ENCODE measurements at regions not wholly inside any gene's neighbourhood (a gene's known extent, or its start where the extent isn't known, plus 50 kb on each side); places are given as distances from the start of the nearest gene placed in this dataset.
"Not testable (repeated sequence)": the region's sequence is repeated elsewhere in the genome, so short reads cannot be mapped to it uniquely, and the experiment has no call there.

DNA sequence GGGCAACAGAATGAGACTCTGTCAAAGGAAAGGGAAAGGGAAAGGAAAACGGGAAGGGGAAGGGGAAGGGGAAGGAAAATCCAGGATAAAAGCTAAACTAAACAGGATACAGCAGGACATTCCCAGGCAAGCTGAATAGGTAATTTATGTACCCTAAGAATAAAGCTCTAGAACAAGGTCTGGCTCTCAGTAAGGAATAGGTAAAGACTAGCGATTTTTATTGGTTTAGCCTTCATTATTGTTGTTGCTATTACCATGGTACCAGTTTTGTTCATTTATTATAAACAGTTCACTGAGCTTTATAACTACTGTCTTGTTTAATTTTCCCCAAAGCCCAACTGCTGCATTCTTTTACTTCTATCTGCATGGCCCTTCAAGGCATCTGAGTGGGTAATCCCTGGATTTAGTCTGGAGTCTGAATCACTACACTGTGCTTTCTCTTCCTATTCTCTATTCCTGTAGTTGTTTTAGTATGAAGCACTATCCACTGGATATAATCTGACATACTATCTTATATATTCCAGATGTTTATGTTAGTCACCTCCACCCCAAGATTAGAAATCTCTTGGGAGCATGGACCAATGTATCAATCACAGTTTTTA lies 127.1 kb upstream of the TANK start:
- DNase-seq = no peak

DNA sequence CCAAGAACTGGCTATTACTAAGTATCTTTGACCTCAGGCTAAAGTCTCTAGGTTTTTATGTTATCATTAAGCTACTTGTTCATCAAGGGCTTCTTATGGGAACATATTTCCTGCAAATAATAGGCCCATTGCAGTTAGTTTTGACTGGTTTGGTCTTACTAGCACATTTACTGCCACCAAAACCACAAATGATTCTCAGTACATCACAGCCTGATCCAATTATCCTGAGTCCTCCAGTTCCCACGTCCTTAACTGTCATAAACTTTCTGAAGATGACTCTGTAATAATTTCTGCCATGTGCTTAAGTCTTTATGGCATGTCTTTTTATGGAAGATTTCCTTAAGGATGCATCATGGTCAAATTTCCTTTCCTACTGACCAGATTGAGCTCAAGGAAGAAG lies 123.3 kb upstream of the TANK start:
- DNase-seq = no peak

DNA sequence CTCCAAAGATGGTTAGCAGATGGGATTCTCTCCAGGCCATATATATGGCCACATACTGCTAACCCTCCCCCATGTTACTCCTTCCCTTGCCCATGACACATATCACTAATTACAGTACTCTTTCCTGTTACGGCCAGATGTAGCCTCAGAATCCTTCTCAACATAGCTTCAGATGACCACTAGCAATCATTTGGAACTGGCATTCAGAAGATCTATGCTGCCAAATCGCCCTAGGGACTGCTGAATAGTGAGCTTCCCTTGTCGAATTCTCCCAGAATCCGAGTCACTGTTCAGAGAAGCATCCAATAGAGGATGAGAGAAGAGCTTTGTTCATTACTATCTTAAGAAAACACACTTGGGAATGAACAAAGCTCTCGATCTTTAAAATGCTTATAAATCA lies 121.2 kb upstream of the TANK start:
- no peak for DNase-seq

DNA sequence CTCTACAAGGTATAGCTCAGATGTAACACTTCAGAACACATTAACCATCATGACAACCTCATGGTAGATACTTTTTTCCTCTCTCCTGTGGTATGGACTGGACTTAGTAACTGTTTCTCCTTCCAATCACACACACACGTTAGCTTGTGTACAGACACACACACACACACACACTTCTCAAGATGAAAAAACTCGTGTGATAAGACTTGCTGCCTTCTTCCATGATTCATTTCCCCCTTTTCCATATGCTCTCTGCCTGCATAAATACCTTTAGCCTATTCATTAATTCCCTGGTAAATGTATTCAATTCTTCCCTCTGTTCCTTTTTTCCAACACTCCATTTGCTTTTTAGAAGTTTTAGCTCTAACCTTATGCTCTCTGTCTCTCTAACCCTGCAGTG lies 118.9 kb upstream of the TANK start:
- no peak for DNase-seq

DNA sequence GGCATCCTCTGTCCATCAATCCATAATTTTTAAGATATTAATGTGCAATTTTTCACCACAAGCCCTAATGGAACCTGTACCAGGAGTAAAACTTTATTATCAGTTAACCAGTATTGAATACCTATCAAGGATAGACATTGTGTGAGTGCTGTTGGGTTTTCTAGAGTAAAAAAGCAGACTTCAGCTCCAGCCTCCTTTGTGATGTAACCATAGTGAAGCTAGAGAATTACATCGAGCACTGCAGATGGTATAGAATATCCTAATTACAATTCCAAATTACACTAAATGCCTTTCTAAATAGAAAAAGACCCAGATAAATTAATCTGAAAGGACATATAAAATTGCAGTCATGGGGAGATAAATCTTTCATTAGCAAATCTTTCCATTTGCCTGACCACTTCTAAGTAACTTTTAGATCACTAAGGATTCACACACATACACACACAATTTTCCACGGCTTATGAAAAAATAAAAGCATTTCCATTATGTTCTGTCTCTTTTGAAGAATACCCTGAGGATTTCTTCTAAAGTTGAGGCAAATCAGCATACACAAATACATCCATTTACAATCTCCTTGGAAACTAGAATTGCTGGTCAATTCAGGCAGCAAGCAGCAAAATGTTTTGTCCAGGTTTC lies 117.1 kb upstream of the TANK start:
- DNase-seq = no peak

DNA sequence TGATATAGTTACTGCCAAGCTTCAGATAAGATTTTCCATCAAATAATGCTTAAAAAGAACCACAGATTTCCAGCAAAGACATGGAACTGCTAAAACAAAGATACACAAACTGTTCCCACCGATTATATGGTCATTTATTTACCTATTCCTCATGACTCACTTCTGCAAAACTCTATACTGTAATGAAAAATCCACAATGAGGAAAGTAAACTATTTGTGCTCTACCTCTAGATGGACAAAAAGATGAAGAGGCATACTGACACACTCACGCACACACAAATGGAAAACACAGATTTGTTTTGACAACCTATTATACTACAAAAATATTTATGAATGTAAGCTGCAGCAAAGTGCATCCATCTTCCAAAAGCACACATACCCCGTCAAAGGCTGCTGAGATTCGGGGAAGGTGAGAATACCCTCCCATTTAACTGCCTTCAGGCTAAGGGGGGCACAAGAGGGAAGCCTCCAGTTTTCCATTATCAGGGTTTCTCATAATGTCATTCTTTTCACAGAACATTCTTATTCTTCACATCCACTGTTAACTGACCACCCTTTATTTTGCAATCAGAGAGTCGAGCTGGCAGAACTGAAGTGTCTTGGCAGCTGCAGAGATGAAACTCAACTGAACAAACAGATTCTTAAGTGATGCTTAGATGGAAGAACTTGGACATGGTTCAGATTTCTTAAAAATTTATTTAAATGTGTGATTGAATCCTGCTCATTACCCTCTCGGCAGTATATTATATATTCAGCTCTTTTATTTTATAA lies 115.9 kb upstream of the TANK start:
- no peak for DNase-seq

DNA sequence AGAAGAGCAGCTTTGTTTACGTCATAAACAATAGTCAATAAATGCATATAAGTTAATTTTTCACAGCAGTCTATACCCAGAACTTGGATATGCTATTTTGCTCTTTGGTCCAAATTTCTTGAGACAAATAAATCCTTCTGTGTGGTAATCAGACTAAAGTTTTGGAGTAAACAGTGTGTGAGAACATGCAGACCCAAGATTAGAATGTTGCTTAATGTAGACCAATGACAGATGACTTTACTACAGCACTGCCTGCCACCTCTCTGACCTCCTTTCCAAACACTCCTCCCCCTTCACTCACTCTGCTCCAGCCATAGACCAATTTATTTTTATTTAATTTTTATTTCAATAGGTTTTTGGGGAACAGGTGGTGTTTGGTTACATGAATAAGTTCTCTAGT lies 115.3 kb upstream of the TANK start:
- DNase-seq = no peak

DNA sequence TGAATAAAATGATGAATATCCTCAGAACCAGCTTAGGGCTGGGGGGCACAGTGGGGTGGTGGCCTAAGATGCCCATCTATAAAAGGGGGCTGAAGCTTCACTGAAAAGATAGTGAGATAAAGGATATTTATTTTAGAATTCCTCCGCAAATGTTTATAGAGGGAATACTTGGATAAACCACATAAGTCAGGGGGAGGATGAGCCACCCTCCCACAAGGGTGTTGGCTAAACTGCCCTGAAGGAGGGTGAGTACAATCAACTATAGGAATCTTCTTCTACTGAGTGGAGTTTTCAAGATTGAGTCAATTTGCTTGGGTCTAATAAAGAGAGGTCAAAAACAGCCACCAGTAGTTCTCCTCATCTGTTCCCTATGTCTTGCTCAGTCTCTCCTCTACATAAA lies 114.5 kb upstream of the TANK start:
- no peak for DNase-seq

DNA sequence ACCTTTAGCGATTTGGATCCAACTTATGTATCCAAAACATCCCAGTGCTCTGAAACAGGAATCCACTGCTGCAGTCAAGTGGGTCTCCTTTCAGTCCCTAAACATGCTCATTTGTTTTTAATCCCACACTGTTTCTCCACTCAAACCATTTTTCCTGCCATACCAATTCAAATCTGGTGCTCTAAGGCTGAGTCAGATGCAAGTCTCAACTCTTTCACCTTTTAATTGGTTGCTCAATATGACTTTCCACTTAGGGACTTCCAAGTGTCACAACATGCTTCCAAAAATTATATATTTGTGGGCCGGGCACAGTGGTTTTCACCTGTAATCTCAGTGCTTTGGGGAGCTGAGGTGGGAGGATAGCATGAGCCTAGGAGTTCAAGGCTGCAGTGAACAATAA lies 113.4 kb upstream of the TANK start:
- DNase-seq = no peak

DNA sequence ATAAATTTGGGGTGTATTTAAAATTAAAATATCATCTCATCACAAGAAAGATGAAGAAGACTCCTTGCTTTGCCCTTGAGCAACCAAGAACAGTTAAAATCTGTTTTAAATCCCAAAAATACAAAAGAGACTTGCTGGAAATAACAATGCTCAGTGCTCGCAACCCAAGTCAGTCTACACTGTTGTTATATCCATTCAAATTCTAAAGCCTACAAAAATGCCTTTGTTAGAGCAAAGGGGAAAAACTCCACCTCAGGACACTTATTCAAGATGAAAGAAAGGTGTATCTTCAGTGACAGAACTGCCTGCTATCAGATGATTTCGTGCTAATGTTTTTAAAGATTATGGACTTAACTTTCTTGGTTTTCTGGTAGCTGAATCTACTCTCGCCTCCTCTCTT lies 111.9 kb upstream of the TANK start:
- DNase-seq = no peak

DNA sequence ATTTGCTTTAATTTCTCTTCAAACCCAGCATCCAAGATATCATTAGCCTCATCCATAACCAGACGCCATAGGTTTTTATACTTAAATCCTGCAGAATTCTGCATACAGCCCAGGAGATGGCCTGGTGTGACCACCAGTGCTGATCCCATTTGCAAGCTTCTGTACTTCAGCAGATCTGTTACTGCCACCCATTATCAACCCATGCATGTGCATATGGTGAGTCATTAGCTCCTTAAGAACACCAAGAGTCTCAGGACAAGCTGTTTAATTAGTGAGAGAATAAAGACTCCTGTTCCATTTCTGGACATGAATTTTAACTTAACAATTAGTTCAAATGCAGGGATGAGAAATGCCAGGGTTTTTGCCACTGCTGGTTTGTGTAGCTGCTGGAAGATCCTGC lies 110.7 kb upstream of the TANK start:
- no peak for DNase-seq

DNA sequence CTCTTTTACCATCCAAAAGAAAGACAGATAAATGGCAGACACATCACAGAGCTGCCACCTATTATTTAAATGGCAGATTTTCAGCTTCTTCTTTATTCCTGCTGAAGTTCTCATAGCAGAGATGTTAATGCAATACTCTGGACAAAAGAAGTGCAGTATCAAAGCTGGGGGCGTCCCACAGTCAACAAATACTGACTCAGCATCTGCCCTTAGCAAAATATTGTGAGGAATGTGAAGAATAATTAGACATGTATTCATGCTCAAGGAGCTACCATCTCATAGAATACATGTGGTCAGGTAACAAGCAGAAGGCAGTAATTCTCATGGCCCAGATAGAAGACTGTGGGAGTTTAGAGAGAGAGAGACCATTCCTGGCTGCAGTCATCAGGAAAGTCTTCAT lies 108.0 kb upstream of the TANK start:
- no peak for DNase-seq

DNA sequence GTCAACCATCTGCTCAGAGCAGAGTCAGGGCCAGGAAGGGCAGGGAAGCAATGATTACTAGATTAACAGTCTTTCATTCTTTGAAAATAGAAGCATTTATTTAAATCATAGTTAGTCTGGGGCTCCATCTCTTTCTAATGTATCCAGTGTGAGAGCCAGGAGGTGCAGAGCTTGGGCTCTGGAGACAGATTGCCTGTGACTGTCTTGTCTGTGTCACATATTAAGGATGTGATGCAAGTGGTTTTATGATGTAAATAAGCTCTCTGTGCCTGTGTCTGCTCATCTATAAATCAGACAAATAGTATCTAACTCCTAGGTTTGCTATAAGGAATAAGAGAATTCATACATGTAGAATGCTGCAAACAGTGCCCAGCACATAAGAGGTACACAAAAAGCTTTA lies 104.9 kb upstream of the TANK start:
- no peak for DNase-seq

DNA sequence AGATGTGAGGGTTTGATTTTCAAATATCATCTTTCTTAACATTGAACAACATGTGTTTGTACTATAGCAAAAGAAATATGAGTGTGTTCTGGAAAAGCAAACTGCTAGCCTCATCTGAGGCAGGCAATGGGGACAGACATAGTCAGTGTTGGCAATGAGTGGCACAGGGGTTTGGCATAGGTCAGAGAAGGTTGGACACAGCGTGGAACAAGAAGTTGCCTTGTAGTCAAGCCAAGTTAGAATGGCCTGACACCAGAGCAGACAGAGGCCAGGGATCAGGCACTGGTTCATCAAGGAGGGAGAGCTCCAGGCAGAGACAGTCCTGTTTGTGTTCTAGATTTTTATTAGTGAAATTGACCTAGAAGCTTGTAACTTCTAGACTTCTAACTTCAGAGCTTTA lies 100.8 kb upstream of the TANK start:
- no peak for DNase-seq

DNA sequence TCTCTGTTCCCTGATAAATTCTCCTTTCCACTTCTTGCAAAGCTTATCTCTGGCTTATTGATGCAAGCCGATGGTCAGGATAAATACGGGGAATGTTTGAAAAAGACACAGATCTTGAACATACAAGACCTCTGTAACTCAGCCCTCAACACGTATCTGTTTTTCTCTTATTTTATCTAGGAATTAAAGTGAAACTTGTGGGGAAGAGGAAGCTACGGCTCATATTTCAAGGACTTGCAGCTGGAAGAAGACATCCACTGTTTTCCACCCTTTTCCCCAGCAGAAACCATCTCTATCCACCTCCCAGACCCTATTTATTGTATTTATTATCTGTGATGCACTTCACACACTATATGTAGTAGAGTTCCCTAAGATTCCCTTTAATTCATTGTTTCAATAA lies 98.4 kb upstream of the TANK start:
- DNase-seq = no peak

DNA sequence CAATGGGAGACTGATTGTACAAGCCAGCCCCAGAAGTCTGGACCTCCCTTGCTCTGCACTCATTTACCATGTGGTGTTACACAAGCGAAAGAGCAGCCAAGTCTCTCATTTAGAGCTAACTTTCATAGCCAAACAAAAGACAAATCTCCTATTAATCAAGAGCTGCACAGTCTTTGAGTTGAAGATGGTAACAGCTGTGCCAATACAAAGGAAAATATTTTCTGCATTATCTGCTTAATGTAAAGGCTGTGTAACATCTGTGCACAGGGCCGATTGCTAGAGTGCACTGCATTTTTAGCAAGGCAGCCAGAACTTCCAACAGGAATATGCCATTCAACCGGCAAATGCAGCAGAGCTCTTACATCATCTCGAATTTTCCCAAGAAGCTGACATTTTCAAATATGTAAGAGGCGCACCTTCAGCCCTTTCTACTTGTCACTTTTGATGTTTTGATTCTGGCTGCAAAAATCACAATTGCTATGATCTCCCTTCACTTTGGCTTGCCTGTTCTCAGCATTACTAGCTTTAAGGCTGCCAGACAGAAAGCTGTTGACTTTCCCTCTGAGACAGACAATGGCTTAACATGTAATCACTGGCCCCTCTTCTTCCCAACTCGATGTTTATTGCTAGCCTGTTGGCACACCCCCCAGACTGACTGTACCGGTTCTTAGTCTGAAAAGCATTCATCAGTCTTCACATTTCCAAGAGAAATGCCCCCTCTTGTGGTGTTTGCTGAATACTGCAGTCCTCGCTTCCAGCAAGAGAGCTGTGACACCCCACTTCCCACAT lies 96.9 kb upstream of the TANK start:
- DNase-seq = peak; percentile 38

DNA sequence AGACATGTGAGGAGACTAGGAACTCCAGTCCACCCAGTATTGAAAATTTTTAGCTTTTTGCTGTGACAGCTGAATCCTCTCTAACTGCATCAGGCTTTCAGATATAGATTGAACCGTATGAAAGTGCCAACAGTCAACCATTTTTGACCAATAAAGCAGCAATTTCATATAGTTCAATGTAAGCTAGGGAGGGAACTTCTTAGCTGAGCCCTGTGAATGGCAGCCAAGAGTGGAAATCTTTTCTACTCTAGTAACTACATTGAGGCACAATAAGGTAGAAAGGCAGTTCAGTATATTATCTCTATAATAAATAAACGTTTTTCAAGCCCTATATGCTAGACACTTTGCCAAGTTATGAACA lies 96.3 kb upstream of the TANK start:
- DNase-seq = no peak

DNA sequence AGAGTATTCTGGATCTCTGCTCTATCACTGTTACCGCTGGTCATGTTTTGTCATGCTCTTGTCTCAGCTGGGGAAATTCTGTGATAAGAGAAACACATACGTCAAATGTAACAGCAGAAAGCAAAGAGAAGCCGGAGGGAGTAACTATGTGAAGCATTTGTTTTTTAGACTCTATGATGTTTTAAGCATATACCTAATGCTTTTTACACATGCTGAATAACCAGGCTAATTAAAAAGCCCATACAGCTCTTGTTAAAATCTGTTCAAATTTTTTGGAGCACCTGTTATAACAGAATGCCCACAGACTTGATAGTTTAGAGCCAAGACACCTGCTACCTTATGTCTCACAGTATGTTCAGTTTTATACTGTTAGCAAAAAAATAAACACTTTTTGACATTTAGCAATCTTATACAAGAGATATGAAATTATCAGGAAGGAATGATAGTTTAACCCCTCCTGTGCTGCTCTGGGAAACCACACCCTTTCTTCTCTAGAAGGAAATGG lies 92.3 kb upstream of the TANK start:
- no peak for DNase-seq

DNA sequence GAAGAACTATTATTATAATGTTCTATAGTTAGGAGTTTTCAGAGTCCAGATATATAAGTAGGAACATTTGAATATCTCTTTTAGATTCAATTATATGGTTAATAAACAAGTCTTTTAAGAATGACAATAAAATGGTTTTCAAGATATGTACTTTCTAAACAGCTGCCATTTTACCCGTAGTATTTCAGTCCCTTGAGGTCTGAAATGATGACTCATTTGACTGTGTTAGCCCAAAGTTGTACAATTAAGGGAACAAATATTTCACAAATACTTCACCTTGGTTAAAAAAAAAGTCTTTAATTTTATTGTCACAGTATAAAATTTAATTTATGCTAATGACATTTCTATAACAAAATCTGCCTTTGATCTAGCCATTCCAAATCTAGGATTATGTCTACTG lies 91.6 kb upstream of the TANK start:
- DNase-seq = no peak

DNA sequence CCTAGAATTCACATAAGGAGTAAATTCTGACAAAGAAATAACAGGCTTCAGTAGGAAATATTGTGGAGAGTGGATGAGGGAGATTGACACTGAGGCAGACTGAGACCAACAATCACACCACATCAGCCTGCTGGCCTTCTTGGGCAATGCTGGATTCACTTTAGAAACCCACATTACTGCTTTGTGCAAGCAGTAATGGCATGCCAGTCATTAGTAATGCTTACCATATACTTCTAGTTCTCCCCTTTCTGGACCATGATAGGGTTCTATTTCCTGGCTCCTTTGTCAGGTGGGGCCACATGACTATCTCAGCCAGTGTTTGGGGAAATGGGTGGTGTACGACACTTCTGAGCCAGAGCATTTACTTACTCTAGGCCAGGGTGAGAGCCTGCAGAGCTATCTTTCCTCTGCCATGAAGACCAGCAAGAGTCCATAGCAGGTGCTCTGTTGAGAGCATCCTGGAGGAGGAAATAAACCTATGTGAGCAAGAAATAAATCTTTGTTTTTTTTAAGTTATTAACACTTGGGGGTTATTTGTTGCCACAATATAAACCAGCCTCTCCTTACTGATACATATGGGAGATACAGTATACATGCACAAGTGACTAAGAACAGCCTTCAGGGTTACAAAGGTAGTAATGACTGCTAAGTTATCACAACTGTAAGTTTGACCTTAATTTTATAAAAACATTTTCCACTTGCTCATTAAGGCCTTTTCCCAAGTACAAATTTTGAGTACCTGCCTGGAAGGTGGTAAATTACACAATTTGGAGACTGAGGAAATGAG lies 89.3 kb upstream of the TANK start:
- no peak for DNase-seq

DNA sequence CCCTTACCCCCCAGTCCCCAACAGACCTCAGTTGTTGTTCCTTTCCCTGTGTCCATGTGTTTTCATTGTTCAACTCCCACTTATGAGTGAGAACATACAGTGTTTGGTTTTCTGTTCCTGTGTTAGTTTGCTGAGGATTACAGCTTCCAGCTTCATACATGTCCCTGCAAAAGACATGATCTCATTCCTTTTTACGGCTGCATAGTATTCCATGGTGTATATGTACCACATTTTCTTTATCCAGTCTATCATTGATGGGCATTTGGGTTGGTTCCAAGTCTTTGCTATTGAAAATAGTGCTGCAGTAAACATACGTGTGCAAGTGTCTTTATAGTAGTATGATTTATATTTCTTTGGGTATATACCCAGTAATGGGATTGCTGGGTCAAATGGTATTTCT lies 87.8 kb upstream of the TANK start:
- DNase-seq = not testable (repeated sequence)

DNA sequence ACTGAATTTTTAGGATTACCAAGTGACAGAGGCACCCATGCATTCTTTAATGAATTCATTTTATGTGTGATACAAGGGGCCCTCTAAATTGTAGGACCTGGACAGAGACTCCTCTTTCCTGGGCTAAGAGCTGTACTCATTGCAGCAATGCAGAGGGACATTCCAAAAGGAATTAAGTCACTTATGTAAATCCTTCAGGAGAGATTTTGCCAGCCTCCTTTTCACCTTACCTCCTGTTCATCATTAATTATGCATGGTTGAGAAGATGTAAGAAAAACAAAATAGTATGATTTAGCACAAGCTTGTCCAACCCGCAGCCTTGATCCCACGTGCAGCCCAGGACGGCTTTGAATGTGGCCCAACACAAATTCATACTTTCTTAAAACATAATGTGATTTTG lies 84.5 kb upstream of the TANK start:
- DNase-seq = no peak

DNA sequence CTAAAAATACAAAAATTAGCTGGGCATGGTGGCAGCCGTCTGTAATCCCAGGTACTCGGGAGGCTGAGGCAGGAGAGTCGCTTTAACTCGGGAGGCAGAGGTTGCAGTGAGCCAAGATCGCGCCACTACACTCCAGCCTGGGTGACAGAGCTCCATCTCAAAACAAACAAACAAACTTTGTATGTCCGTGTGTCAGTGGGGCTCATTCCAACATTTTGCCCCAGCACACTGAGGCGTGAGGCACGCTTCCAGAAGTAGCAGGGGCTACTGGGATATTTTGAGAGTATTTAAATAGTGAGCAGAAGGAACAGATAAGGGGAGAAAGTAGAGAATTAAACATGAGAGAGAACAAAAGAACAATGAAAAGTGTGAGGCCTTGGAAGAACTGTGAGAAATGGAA lies 83.3 kb upstream of the TANK start:
- DNase-seq = no peak
